ENCODE measurements at regions not wholly inside any gene's neighbourhood (a gene's known extent, or its start where the extent isn't known, plus 50 kb on each side); places are given as distances from the start of the nearest gene placed in this dataset.

DNA sequence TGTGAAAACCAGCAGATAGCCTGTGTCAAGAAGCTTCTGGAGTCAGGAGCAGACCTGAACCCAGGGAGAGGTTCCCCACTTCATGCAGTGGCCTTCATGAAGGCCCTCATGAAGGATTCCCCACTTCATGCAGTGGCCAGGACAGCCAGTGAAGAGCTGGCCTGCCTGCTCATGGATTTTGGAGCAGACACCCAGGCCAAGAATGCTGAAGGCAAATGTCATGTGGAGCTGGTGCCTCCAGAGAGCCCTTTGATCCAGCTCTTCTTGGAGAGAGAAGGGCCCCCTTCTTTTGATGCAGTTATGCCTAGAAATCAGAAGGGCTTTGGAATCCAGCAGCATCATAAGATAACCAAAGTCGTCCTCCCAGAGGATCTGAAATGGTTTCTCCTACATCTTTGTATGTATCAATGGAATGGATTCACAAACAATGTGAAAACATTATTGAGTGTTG lies 103.9 kb upstream of the CHD2 start:
- ATAC-seq (no peak), DNase-seq (ENCODE audit: low read depth, low spot score) (no peak), FAIRE-seq (no peak)
- TF ChIP-seq SRF (IDR thresholded peaks at IDR 0.05; ENCODE audit: low read depth in 2 of 2, low read length in 2 of 2) (no peak), MYC (IDR thresholded peaks at IDR 0.05; ENCODE audit: insufficient read depth, insufficient read length, insufficient replicate concordance, low read length, severe bottlenecking) (no peak), STAT3 (IDR thresholded peaks at IDR 0.05; ENCODE audit: low read depth, low read length) (no peak), EED (IDR thresholded peaks at IDR 0.05; ENCODE audit: low read depth) (no peak), SREBF1 (IDR thresholded peaks at IDR 0.05; ENCODE audit: low read length) (no peak), CBFB (IDR thresholded peaks at IDR 0.05; ENCODE audit: low read depth) (no peak), RBBP5 (conservative IDR thresholded peaks at IDR 0.05) (no peak), EGR1 (IDR thresholded peaks at IDR 0.05; ENCODE audit: borderline replicate concordance in 1 of 2, low read depth in 2 of 2, low read length in 2 of 2) (no peak), CBX5 (IDR thresholded peaks at IDR 0.05; ENCODE audit: low read depth) (no peak), MXI1 (IDR thresholded peaks at IDR 0.05; ENCODE audit: low read depth, low read length) (no peak), REST (IDR thresholded peaks at IDR 0.05; ENCODE audit: low read depth, low read length) (no peak), ZNF24 (IDR thresholded peaks at IDR 0.05) (no peak), CHD1 (IDR thresholded peaks at IDR 0.05; ENCODE audit: low read depth, low read length) (no peak), GABPA (IDR thresholded peaks at IDR 0.05; ENCODE audit: low read depth) (no peak), RAD21 (IDR thresholded peaks at IDR 0.05; ENCODE audit: insufficient read depth, low read depth, low read length) (no peak)
- TF ChIP-seq, protein P1, sequence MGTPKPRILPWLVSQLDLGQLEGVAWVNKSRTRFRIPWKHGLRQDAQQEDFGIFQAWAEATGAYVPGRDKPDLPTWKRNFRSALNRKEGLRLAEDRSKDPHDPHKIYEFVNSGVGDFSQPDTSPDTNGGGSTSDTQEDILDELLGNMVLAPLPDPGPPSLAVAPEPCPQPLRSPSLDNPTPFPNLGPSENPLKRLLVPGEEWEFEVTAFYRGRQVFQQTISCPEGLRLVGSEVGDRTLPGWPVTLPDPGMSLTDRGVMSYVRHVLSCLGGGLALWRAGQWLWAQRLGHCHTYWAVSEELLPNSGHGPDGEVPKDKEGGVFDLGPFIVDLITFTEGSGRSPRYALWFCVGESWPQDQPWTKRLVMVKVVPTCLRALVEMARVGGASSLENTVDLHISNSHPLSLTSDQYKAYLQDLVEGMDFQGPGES (IDR thresholded peaks at IDR 0.05), result no peak
- TF ChIP-seq, protein P2, sequence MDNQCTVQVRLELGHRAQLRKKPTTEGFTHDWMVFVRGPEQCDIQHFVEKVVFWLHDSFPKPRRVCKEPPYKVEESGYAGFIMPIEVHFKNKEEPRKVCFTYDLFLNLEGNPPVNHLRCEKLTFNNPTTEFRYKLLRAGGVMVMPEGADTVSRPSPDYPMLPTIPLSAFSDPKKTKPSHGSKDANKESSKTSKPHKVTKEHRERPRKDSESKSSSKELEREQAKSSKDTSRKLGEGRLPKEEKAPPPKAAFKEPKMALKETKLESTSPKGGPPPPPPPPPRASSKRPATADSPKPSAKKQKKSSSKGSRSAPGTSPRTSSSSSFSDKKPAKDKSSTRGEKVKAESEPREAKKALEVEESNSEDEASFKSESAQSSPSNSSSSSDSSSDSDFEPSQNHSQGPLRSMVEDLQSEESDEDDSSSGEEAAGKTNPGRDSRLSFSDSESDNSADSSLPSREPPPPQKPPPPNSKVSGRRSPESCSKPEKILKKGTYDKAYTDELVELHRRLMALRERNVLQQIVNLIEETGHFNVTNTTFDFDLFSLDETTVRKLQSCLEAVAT (IDR thresholded peaks at IDR 0.05), result no peak
- H3K4me1 ChIP-seq (ENCODE audit: control insufficient read depth, insufficient read depth, low read length), result no peaks in the 10 kb centered on the region
- H3K36me3 ChIP-seq (ENCODE audit: control insufficient read depth in 2 of 2, insufficient read depth in 2 of 2, low read length in 1 of 2), result no peaks in the 10 kb centered on the region
- intact Hi-C loops (cut with micrococcal nuclease; ENCODE audit: unreplicated experiment), result loop anchor here (10.0 kb wide), 2 partner anchors 209 to 239 kb away; no protein-coding TSS in a partner anchor
- in situ Hi-C loops (cut with MboI), result loop anchor here (10.0 to 25.0 kb wide), 2 partner anchors 199 to 1316 kb away; no protein-coding TSS in a partner anchor
- WGBS (ENCODE audit: insufficient coverage, insufficient replicate concordance, low lambda C conversion rate, missing lambda C conversion rate), result 0% methylated on average over 1 of the region's 1 CpG
- BruUV-seq (replicated peaks), result no TSS peak
- H3K4me3 ChIP-seq, result no peak overlapping the region
- no peak overlapping the region for H3K27ac ChIP-seq (ENCODE audit: control insufficient read depth, insufficient read depth)
- no peaks in the 10 kb centered on the region; the same call in 1 of the 2 replicates for H3K79me2 ChIP-seq (ENCODE audit: control insufficient read depth, insufficient read depth, low read length)
- H4K20me1 ChIP-seq (ENCODE audit: control insufficient read depth, insufficient read depth), result no peaks in the 10 kb centered on the region
- POLR2A ChIA-PET, result interaction anchor here (0.6 kb wide), 1 partner anchor 111 kb away, joined by 5 read pairs; no protein-coding TSS in a partner anchor
- RAD21 ChIA-PET (ENCODE audit: unreplicated experiment), result interaction anchor here (1.0 to 3.8 kb wide), 7 partner anchors 13 to 234 kb away, joined by 3 to 25 read pairs (median 5); no protein-coding TSS in a partner anchor
- CTCF ChIA-PET, result interaction anchor here (0.8 to 5.0 kb wide), 22 partner anchors 8 to 291 kb away, joined by 3 to 126 read pairs (median 6); no protein-coding TSS in a partner anchor
- no peak overlapping the region for H3K4me2 ChIP-seq (ENCODE audit: control insufficient read depth, insufficient read depth)
- H3K27me3 ChIP-seq (replicated peaks in 1 of 2; ENCODE audit: control insufficient read depth in 2 of 2, insufficient read depth in 2 of 2, low read length in 1 of 2), result no peaks in the 10 kb centered on the region; a peak in 1 of 4 replicates
- no peak overlapping the region for H3K9ac ChIP-seq (ENCODE audit: control insufficient read depth, insufficient read depth, low read length)
- H2AFZ ChIP-seq (ENCODE audit: control insufficient read depth, low read depth, low read length), result no peak overlapping the region
- H3K9me3 ChIP-seq (replicated peaks; ENCODE audit: control insufficient read depth, insufficient read depth, low read length), result no peaks in the 10 kb centered on the region
- SMC1A ChIA-PET (ENCODE audit: uncharacterized antibody, unreplicated experiment), result interaction anchor here (0.6 to 5.0 kb wide), 13 partner anchors 10 to 203 kb away, joined by 3 to 41 read pairs (median 7); no protein-coding TSS in a partner anchor
